ENCODE measurements at regions not wholly inside any gene's neighbourhood (a gene's known extent, or its start where the extent isn't known, plus 50 kb on each side); places are given as distances from the start of the nearest gene placed in this dataset.

DNA sequence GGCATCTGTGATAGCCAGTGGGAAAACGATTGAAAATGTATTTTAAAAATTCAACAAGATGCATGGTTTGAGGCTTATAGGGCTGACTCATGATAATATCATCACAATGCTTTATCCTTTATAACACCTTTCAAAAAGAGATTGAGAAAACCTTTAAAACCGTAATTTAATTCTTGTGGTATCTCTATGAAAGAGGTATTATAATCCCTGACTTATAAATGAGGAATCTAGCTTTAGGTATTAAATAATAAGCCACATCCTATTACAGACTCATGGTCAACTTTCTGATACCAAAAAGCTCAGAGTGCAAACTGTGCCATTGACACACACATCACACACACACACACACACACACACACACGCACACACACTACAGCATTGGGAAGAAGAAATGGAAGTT, 134.6 kb upstream of the RAB12 start:
- TF ChIP-seq ZNF76 (tag by site-specific recombination; IDR thresholded peaks at IDR 0.05; ENCODE audit: borderline replicate concordance, low read depth) (no peak), ZNF561 (tag by site-specific recombination; IDR thresholded peaks at IDR 0.05; ENCODE audit: borderline replicate concordance) (no peak), ZNF48 (tag by site-specific recombination; IDR thresholded peaks at IDR 0.05) (no peak), HOXD13 (CRISPR knock-in tag; IDR thresholded peaks at IDR 0.05; ENCODE audit: borderline replicate concordance) (no peak), ZBTB21 (tag by site-specific recombination; IDR thresholded peaks at IDR 0.05) (no peak), ZNF830 (tag by site-specific recombination; IDR thresholded peaks at IDR 0.05; ENCODE audit: low read depth) (no peak), ZNF416 (tag by site-specific recombination; IDR thresholded peaks at IDR 0.05) (no peak)
